Medulla oblongata (tissue), 1 donor: ENCODE measurements at regions not wholly inside any gene's neighbourhood (a gene's known extent, or its start where the extent isn't known, plus 50 kb on each side); places are given as distances from the start of the nearest gene placed in this dataset.
A peak's percentile ranks its signal among the peaks of the same experiment; 100 is the strongest.
"Not testable (repeated sequence)": the region's sequence is repeated elsewhere in the genome, so short reads cannot be mapped to it uniquely, and the experiment has no call there.

ENCODE experiments used
- DNase-seq: peaks from one replicate; pipeline ENCODE4 v3.0.0-alpha.2; 2015; ENCODE audit errors: extremely low spot score

DNA sequence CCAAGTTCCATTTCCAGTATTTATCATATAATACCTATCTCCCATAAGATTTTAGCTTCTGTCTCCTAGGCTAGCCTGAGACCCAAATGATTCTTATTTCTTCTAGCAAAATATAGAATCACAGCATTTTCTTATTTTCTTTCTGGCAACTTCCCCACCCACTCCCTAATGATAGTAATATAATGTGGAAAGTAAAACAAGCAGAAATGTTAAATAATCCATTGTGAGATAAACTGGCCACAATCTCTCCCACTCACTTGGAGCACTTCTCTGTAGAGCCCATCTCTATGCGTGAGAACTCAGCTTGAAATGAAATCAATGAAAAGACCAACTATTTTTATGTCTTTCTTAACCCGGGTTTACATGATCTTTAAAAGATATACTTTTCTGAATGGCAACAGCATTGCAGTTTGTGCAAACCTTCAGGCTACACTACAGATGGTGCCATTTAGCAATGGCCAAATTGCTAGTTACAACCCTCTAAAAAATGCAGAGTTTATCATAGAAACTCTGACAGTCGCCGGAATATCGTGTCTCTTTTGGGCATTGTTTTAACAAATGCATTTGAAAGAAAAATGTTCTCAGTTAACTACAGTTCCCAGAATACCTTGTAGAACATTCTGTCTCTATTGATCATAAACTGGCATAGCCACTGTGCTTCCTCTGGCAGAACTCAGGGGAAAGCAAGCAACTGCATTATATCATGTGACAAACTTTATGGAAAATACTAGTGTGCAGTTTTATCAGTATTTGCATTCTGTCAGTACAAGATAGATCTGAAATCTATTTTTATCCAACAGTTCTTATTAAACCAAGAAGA lies 1407.4 kb upstream of the ZEB2 start:
- no peak for DNase-seq

DNA sequence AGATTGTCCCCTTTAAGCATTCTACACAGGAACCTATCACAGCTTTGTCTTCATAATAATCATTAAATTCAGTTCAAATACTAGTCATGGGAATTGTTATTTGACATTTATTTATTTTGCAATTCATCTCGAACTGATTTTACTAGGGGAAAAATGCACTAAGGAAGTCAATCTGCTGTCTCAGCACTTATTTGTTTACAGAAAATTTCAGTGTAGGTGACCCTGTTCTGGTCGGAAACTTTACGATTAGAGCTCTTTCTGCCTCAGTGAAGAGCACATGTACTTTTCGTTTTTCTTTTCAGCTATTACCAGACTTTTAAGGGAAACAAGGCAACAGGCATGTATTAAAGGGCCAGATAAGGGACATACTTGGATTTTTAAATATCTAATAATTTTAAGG lies 1405.7 kb upstream of the ZEB2 start:
- DNase-seq, result no peak

- no peak for DNase-seq
Measured at GRCh38 chr2:145919477-145919876, 1399.6 kb upstream of the ZEB2 start.

DNA sequence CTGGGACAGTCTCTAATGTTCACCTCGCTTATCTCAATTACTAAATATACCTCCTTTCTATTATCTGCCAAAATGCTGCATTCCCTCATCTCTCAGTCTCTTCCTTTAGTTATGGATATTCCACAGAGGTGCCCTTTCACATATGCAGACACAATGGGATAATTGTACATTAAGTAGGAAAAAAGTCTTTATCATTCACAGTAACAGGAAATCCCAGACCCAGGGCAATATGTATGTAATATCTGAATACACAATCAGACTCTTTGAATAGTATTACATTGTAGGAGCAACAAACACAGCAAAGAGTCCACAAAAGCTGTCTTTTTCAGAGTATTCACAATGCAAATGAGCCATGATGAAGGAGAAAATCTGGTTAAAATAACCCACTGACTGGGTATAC lies 1399.0 kb upstream of the ZEB2 start:
- no peak for DNase-seq

DNA sequence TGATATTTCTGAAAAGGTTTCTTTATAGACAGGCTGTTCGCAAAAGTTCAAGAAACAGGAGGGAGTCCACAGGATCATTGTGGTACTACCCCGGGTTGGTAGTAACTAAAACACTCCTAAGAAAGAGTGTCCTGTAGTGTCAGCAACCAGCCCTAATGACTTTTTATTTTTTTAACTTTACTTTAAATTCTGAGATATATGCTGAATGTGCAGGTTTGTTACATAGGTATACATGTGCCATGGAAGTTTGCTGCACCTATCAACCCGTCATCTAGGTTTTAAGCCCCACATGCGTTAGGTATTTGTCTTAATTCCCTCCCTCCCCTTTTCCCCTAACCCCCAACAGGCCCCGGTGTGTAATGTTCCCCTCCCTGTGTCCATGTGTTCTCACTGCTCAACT lies 1396.9 kb upstream of the ZEB2 start:
- DNase-seq, result no peak

DNA sequence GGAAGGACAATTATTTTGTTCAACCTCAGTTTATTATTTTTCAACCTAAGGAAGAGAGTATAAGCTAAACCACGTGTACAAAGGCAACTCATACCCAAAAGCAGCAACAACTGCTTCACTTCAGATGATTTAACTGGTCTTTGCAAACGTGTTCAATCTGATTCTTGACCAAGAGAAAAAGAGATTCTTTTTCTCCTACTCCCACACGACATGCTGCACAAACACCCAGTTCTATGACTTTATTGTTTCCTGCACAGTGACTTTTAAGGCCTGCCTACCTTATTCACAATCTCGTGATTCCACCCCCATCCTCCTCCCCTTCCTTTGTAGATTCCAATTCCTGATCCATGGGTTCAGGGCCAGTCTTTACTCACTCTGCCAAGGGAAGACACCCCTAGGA lies 1394.8 kb upstream of the ZEB2 start:
- DNase-seq, result no peak

DNA sequence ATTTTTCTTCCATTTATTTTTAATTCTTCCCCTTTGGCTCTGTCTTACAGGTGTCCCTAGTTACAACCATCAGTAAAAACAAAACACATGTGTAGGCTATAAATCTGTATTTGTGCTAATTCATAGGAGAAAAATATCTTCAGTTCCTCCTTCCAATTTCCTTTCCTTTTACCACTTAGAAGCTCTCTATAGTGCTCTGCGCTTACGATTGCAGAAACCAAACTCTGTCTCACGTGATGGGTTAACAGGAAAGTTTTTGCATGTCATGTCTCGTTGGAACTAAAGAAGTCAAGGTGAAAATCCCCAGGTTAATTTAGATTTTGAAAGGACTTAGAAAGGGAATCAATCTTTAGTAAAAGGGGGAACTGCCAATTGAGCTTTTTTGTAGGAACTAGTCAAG lies 1390.5 kb upstream of the ZEB2 start:
- no peak for DNase-seq

- DNase-seq, result no peak
Measured at GRCh38 chr2:145909766-145910165, 1389.8 kb upstream of the ZEB2 start.

- no peak for DNase-seq
Measured at GRCh38 chr2:145909175-145909755, 1389.3 kb upstream of the ZEB2 start.

DNA sequence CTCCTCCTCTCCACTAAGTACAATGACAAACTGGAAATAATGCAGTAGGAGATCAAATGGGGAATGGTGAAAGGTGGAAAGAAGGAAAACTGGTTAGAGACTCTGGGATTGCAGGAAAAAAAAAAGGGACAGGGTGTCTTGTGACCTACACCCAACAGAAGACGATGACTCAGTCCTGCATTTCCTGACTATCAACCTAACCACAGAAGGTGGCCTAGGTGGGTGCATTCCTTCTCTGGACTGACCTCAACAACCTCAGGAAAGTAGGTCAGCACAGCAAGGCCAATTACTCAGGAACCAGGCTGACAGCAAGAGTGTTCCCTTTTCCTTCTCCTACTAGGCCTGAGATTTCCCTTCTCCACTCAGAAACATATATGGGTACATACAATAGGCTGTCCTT lies 1386.4 kb upstream of the ZEB2 start:
- DNase-seq, result no peak

- no peak for DNase-seq
Measured at GRCh38 chr2:145905371-145905770, 1385.5 kb upstream of the ZEB2 start.

DNA sequence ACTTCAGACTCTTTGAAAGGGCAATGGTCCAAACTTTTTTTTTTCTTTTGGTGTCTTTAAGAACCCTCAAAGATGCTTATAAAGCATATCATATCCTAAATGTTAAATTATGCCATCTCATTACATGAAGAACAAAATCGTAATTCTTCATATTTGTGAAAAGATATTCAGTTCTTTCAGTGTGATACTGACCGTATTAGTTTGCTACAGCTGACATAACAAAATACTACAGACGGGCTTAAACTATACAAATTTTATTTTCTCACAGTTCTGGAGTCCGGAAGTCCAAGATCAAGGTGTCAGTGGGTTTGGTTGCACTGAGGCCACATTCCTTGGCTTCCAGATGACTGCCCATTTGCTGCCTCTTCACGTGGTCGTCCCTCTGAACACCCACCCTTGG lies 1377.2 kb upstream of the ZEB2 start:
- DNase-seq, result no peak

- DNase-seq, result no peak
Measured at GRCh38 chr2:145887915-145888314, 1368.0 kb upstream of the ZEB2 start.

DNA sequence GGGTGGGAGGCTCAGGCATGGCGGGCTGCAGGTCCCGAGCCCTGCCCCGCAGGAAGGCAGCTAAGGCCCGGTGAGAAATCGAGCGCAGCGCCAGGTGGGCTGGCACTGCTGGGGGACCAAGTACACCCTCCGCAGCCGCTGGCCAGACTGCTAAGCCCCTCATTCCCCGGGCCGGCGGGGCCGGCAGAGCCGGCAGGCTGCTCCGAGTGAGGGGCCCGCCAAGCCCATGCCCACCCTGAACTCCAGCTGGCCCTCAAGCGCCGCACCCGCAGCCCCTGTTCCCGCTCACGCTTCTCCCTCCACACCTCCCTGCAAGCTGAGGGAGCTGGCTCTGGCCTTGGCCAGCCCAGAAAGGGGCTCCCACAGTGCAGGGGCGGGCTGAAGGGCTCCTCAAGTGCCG lies 1361.1 kb upstream of the ZEB2 start:
- DNase-seq, result not testable (repeated sequence)

- DNase-seq, result no peak
Measured at GRCh38 chr2:145875016-145875415, 1355.1 kb upstream of the ZEB2 start.

- peak; percentile 9 for DNase-seq
Measured at GRCh38 chr2:145874466-145874865, 1354.5 kb upstream of the ZEB2 start.

DNA sequence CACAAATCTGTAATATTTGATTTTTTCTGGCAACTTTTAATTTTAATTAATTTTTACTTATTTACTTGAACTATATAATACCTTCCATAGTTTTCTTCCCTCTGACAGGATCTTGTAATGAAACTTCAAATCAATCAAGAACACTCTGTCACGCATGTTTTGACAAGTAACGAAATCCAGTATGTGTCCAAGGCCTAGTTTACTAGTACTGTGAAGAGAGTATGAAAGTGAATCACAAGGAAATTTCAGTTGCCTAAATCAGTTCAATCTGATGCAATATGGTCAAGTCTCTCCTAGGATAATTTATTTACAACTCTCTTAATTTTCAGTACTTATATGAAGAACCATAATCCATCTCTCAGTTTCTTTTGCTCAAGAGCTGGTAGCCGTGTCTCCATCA lies 1344.6 kb upstream of the ZEB2 start:
- DNase-seq, result no peak

GRCh38 chr2:145861940-145862339 lies 1342.0 kb upstream of the ZEB2 start:
- no peak for DNase-seq

- DNase-seq, result no peak
Measured at GRCh38 chr2:145860083-145860482, 1340.2 kb upstream of the ZEB2 start.

DNA sequence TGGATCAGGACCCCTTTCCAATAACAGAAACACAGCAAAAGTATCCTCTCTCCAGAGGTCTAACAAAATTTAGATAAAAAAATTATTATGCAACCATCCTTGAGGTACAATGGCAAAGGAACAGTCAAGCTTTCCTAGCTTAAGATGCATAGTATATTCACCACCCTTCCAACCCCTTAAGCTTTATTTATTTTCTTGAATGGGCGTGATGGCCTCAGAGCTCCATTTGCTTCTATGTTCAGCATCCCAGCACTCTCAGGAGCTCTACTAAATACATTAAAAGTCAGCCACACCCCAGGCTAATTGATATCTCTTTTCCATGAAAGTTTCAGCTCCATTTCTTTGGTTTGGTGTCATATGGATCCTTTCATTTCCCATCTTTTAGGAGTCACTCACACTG lies 1335.2 kb upstream of the ZEB2 start:
- no peak for DNase-seq

DNA sequence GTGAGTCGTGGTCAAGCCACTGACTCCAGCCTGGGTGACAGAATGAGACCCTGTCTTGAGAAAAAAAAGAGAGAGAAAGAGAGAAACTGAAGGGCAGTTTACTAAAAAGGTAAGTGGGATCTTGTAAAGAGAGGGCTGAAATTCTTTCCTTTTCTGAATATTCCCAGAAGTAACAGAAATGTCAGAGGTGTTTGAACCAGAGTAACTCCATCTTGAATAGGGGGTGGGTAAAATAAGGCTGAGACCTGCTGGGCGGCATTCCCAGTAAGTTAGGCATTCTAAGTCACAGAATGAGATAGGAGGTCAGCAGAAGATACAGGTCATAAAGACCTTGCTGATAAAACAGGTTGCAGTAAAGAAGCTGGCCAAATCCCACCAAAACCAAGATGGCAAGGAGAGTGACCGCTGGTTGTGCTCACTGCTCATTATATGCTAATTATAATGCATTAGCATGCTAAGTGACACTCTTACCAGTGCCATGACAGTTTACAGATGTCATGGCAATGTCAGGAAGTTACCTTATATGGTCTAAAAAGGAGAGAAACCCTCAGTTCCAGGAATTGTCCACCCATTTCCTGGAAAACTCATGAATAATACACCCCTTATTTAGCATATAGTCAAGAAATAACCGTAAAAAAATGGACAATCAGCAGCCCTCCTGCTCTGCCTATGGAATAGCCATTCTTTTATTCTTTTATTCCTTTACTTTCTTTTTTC lies 1334.3 kb upstream of the ZEB2 start:
- DNase-seq, result no peak

DNA sequence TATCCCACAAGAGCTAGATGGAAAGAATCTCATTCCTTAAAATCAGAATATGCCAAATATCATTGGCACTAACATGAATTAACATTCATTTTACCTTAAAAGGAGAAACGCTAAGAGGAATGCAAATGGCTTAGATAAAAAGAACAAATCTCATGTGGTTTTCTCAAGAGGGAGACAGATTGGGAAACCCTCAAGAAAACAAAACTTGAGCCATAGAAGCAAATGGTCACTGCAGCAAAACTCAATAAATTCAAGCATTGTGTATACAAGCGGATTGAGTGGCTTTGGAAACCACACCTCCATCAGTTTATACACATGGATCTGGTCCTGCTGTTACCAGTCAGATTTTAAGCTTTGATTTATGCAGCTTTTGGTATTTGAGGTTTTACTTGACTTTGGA lies 1331.8 kb upstream of the ZEB2 start:
- no peak for DNase-seq

DNA sequence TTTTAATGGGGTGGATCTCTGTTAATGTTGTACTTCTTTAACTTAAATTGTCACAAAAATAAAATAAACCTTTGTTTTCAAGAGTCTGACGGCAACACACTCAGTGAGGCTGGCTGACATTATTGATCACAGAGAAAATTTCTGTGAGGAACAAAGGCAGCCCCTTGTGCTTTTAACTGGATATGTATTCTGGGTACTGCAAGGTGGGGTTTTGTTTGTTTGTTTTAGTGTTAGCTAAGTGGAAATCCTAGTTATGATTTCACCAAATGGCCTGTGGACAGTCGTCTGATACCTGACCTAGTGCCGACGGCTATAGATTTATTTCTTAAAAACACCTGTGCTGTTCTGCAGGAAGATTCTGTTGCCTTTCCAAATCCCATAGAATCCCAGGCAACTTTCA lies 1329.5 kb upstream of the ZEB2 start:
- DNase-seq, result no peak
